Activated T-helper 1 cell treated with Interleukin-2 at 50 U/mL for 16 hours (primary cell): ENCODE measurements at regions not wholly inside any gene's neighbourhood (a gene's known extent, or its start where the extent isn't known, plus 50 kb on each side); places are given as distances from the start of the nearest gene placed in this dataset.
"Not testable (repeated sequence)": the region's sequence is repeated elsewhere in the genome, so short reads cannot be mapped to it uniquely, and the experiment has no call there.

Experiments used
- DNase-seq: peaks from one replicate; pipeline ENCODE4 v3.0.0-alpha.2; 2020; ENCODE audit warnings: low read depth

DNA sequence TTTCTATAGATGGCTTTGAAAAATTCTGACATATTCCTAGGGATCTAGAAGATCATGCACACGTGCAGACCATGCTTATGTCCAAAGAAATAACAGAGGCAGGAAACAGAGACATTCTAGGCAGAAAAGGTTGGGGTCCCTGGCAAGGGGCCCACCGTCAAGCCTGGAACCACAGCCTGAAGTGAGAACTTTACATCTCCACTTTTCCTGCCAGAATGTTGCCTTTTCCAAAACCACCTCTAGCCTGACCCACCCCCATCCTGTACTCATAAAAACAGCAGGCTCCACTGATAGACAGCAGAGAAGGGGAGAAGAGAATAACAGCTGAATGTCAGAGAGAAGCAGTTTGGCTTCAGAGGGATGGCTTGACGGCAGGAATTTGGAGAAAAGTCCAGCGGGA, 257.3 kb upstream of the NT5E start:
- no peak for DNase-seq

DNA sequence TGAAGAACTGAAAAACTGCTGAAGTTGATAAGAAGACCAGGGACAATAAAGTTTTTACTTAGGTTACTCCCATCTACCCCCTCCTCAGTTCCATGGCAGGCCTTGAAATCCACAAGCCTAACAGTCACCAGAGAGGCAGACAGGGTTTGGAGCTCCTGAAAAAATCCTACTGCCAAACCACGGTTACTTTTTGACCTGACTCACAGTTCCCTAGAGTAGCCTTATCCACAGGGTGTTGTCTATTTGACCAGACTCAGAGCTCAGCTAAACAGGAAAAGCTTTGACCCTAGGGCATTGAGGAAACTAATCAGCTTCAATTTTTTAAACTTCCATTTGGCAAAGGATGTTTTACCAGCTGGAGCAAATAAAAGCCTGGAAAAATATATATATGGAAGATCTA, 257.7 kb upstream of the NT5E start:
- DNase-seq, result no peak

DNA sequence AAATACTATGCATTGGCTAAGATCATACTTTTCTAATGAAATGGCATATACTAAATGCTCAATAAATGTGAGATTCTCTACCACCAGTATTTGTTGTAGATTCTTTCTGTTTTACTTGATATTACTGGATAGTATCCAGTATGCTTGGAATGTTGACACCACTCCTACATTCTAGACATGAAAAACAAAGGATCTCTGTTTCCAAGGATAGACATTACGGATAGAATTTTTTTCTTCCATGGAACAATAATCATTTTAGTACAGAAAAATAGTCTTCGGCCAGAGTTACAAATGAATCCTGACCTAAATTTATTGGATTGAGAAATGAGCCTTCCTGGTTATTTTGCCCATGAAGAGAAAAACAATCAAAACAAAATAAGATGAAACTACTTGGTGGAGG, 258.2 kb upstream of the NT5E start:
- DNase-seq, result no peak

DNA sequence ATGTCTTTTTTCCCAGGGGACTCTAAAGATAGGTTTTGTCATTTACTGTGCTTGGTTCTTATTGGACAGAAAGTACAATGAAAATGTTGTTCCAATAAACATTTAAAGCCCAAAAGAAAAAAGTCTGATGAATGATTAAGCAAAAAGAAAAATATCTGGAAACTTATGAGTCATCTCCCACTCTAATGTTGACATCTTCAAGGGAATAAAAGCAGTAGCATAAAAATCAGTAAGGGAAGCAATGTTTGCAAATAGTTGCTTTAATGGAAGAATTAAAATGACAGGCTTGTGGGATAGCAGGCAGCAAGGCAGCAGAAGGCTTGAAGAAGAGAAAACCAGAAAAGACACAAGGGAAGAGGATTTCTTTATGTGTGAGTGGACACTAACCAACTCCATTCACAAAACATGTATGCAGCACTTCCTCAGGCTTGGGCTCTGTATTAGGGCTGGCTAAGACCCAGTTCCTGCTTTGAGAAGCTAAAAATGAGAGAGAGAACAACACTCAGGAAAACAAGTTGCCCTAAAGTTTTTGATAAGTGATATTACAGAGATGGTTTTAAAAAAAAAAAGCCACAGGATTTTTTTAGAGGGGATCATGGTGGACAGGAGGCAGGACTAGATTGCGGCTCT, 263.2 kb upstream of the NT5E start:
- DNase-seq, result no peak

DNA sequence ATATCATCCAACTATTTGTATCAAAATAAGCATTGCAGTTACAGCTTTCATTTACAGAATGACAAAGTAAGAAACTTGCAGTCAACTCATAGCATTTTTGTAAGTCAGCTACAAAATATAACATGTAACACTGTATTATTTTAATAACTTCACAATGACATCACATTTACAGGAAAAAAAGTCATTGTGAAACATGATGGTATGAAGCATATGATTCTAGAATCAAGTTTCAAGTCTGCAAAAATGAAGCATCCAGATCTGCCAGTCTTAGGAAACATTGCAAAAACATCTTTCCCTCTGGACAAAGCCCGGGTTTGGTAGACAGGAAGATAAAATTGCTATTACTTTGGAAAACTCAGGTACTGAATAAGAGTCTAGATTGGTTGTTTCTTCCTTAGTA, 263.9 kb upstream of the NT5E start:
- no peak for DNase-seq

DNA sequence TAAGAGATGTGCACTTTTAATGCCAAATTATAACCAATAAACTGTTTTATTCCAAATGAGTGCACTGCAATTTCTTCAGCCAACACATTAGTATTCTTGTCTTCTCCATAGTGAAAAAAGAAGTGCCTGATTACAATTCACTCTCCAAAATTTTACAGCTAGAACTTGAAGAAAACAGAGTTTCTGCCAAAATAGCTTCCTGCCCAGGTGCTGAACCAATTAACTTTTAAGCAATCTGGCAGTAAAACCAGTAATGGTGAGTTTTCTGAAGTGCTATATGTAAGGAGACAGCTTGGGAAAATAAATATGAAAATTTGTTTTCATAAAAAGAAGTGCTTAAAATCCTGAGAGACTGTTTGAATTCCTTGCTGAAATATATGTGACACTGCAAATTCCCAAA, 266.0 kb upstream of the NT5E start:
- DNase-seq, result no peak

DNA sequence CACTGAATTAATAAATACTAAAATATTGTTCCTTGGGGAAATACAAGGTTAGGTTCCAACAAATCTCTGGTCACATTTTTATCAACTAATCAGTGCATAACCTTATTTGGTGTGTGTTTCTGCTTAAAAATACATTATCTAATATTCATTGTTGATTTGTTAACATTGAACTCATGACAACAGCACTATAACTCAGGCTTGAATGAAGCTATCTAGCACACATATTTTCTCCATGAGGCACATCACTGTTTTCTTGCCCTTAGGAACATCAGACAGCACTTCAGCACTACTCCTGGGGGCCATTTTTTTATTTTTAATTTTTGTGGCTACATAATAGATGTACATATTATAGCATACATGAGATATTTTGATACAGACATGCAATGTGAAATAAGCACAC, 277.2 kb upstream of the NT5E start:
- no peak for DNase-seq

DNA sequence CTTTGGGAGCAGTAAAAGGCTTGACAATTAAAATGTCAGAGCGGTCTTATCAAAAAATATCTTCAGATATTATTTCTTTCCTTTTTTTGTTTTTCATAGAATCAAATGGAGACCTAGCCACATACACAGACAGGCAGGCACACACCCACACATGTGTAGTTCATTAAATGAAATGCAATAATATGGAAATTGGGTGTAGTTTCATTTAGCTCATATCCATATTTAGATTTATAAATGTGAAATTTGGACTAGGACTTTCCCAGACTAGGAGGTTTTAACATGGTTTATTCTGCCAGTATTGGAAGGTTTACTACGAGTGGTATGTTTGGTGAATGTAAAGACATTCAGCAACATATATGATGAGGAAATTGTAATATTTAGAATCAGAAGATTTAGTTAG, 277.7 kb upstream of the NT5E start:
- DNase-seq, result no peak

DNA sequence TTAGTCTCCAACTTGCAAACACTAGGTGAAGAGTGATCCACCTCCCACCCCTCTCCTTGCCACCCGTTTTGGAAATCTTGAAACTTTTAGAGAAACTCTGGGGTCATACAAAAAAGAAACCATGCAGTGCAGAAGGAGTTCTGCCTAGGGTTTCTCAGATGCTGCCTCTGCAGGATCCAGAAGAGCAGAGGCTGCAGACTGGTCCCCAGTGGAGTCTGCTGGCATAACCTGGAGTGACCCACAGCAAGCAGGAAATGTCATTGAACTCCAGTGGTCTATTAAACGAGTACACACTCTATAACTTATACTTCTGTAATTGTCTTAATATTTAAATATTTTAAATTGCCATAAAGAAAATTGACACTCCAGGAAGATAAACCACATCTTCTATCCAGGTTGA, 280.7 kb upstream of the NT5E start:
- no peak for DNase-seq

DNA sequence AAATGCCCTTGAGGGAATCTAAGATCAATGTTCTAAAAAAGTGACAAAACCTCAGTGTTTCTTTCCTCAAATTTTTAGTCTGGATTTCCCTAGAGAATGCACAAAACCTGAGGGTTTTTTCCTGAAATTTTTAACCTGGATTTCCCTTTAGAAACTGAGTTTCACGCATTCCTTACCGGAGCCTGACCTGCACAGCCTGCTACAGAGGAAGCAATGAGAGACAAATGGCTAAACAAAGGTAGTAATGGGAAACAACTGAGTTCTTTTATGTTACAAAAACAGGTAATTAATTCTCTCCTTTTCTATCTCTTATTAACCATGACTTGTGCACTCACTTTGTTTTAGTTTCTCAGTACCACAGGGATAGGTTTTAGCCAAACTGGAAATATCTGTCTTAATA, 281.7 kb upstream of the NT5E start:
- no peak for DNase-seq

DNA sequence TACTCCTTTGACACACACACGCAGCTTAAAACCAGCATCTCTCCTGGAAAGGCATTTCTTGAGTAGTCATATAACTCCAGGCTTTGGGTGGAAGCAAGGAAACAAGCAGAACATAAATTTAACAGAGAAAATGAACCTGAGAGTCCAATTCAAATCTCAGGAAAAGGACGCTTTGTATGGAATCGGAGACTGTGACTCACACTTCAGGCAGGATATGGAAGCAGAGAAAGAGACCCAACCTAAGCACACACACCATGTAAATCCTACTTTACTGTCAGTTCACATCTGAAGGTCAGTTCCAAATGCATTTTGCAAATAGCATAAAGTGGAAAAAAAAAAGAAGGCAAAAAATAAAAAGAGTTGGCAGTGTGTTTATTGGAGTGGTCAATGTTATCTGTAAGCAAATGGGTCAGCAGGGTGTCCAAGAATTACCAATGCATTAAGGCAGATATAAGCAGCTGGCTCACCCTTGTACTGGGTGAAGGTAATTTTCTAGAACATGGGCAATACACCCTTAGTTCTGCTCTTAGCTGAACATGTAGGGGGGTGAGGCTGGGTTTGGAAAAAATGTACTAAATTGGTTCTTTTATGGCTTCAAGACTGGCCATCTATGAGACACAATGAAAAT, 283.7 kb upstream of the NT5E start:
- DNase-seq, result no peak

DNA sequence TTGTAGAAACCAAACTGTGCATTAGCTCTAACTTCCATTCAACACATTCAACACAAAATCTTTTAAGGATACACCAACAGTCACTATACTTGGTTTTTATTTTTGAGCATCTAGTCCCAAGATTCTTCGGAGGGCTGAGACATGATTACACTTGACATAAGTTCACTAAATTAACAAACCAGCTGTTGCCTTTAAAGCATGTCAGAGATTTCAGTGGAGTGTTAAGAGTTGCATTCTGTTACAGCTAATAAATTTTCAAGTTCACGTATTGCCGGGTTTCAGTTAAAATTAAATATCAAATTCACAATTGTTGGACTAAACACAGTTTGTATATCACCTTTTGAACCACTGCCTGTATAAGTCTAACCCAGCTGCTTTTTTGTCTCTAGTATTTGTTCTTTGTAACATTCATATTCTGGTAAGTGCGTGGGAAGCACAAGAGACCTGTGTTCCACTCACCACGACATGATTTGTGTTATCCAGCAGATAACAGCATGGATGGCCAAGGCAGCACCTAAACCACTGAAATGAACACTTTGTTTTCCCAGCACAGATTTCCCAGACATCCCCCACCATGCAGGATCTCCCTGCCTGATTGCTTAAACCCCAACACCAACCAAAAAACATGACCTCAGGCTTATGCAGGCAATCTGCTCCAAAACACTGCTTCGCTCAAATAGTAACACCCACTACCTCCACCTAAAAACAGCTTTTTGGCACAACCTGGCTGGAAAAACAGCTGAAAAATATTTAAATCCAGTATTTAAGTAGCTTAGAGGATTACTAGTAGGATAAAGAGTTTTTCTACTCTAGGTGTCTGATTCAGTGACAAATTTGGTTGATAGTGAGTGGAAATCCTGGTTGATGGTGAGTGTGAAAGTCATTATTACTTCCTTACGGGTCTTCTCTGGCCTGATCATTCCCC, 286.5 kb upstream of the NT5E start:
- no peak for DNase-seq

DNA sequence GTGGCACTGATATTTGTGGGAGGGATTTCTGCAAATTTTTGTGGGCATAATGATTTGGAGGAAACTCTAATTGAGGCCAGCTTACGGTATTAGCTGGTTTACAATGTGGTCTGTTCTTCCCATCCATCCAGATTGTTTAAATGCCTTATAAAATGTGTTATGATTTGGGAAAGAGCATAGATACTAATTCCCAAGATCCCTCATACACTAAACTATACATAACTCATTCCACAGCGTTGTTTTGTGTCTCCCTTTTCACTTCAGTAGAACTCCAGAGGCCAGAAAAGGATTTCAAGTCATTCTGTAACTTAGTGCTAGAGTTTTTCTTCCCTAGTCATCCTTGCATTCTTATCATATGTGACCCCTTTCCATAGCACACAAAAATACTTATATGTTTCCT, 292.6 kb upstream of the NT5E start:
- DNase-seq, result no peak

DNA sequence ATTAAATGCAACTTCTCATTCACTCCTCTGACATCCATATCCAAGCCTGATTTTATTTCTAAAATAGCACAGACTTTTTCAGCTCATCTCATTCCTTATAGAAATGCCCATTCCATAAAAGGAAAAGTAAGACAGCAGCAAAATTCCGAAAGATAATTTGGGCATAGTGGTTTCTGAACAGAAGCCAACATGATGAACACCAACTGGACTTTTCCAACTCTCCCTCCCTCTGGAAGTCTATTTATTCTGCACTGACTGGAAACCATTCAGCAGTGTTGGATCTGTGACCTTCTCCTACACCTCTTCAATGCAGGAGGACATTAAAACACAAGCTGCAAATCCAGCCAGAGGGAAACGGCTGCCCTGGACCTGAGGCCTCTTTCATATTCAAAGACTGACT, 306.2 kb upstream of the NT5E start:
- DNase-seq, result no peak

DNA sequence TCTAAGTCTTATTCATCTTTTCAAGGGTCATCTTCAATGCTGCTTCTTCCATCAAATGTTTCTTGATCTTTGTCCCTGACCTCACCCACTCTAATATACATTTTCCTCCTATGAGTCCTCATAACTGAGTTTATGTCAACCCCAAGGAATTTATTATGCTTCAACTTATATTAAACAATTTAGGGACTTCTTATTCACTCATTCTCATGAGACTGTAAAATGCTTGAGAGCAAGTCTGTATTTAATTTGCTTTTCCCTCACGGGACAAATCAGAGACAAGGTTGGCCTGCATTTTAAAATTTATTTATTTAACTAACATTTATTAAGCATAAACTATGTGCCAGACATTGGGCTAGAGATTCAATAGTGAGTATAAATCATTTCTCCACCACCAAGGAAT, 312.0 kb upstream of the NT5E start:
- DNase-seq, result no peak

DNA sequence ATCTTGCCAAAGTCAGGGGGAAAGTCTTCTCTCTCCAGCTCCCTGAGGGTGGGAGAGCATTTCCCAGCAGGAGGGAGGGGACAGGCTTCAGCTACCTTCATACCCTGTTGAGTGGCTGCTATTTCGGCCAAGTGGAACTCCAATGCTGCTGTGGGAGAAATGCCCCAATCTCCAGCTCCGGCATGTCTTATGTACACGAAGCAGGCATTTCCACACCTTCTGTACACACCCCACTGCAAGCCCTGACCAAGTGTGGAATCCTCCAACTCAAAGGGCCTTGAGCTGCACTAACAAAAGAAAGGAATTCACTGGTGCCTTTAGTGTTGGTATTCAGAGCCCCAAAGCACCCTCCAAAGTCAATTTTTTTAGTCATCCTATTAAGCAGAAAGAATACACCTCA, 313.6 kb upstream of the NT5E start:
- no peak for DNase-seq

DNA sequence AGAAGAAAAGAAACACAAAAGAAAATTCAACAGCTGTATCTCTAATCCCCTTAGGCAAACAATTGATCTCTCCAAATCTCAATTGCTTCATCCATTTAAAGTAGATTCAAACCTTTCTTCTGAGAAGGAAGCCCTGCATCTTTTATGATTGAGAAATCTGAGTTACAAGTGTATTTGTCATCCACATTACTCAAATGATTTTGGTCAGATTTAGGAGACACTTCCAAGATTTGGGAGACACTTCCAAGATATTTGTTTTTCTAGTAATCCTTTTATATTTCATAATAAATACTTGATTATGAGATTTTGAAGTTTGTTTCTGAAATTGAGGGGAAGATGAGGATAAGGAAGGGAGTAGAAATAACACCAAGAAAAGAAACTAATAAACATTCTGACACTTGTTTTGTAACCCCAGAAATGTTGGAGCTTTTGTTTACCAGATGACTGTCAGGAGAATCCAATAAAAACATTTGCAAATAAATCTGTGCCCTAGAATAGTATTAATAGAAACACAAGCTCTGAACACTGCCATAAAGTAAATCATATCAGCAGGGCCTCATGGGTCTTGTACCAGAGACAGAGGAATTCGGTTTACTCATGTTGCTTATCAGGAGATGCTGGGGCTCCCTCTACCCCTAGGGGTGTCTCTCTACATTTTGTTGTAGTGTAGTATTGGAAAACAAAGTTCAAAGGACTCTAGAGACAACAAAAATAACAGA, 314.3 kb upstream of the NT5E start:
- no peak for DNase-seq

DNA sequence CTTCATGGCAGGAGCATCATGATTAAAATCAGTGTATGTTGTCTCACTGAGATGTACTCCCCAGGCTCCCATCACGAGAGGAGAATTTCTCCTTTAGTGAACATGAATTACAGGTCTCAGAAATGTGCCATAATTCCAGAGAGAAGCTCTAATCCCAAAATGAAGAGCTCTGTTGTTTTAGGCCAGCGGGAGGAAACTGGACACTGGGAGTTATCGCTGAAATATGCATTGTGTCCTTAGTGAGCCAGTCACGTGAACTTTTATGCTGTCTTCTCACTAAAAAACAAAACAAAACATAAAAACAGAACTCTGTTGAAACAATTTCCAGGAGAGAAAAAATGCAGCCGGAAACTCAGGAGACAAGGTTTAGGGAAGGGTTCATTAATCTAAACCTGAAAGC, 315.7 kb upstream of the NT5E start:
- DNase-seq, result no peak

DNA sequence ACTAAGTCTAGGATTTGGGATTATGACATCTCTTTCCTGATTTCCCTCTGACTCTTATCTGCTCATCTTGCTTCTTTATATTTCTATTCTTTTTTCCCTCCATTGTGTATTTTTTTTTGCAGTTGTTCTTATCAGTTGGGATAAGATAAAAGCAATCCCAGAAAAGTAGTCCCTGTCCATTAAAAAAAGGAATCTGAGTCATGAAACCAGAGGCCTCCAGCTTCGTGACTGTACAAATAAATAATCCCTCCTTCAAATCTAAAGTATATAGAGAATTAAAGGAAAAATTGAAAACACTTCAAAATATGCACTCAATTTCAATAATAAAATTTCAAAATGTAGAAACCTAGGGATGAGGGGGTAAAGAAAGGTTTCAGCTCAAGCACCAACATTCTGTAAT, 317.8 kb upstream of the NT5E start:
- DNase-seq, result no peak

DNA sequence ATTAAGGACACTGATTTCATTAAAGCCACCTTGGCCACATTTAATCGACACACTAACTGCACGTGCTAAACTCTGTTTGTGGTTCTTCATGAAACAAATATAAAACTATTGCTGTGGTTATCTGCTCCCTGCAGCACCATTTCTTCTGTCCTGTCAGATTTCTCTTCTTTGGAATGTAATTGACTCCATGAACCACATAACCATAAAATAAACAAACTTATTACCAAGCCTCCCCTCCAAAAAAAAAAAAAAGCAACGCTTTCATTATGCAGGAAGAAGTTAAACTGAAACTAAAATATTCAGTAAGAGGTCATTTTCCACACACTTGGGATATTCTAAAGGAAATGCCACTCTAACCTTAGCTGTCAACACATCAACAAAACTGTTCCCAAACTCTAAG, 319.1 kb upstream of the NT5E start:
- no peak for DNase-seq

DNA sequence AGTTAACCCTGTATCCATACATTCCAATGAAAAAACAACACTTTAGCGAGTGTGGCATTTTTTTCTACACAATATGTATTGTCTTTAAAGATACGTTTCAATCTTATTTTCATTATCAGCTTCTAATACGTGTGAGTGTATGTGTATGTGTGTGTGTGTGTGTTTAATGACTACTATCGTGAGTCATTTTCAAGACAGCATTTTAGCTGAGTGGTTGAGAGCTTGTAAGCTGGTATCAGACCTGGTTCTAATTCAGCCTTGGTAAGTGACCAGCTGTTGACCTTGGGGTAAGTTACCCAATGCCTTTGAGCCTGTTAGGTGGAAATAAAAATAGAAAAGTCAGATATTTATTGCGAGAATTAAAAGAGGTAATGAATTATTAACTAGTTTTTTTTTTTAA, 320.0 kb upstream of the NT5E start:
- no peak for DNase-seq

DNA sequence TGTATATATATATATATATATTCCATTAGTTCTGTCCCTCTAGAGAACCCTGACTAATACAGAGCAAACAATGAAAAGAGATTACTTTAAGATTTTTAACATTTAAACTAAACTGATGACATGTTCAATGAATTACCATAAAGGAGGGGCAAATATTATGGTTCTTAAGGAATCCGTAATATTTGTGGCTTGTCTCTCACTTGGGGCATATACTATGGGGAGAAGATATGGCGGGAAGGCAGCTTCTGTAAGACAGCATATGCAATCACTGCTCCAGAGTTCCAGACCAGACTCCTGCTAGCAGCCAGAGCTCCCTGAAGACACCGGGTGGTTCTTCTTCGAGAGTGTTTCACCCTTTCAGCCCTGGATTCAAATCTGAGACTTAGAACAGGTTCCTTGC, 321.1 kb upstream of the NT5E start:
- DNase-seq, result no peak

DNA sequence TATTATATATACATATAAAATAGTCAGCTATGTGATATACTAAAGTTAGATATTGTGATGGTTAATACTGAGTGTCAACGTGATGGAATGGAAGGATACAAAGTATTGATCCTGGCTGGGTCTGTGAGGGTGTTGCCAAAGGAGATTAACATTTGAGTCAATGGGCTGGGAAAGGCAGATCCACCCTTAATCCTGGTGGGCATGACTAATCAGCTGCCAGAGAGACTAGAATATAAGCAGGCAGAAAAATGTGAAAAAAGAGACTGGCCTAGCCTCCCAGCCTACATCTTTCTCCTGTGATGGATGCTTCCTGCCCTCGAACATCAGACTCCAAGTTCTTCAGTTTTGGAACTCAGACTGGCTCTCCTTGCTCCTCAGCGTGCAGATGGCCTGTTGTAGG, 321.6 kb upstream of the NT5E start:
- not testable (repeated sequence) for DNase-seq
